DMS53 treated with DMSO at 0.1 percent for 48 hours (cell line): ENCODE measurements at regions not wholly inside any gene's neighbourhood (a gene's known extent, or its start where the extent isn't known, plus 50 kb on each side); places are given as distances from the start of the nearest gene placed in this dataset.
"Not testable (repeated sequence)": the region's sequence is repeated elsewhere in the genome, so short reads cannot be mapped to it uniquely, and the experiment has no call there.

Experiments
- DNase-seq: peaks from one replicate; lab custom pipeline; 2025; ENCODE audit not compliant: unreplicated experiment; lab: John Stamatoyannopoulos, UW

DNA sequence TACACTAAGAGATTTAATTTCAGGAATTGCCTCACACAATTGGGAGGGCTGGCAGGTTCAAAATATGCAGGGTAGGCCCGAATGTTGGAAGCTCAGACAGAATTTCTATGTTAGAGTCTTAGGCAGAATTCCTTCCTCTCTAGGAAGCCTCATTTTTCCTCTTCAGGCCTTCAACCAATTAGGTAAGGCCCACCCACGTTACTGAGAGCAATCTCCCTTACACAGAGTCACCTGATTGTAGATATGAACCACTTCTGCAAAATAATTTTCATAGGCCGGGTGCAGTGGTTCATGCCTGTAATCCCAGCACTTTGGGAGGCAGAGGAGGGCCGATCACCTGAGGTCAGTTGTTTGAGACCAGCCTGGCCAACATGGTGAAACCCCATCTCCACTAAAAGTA is 50.2 kb upstream of the HIVEP1 start:
- DNase-seq = no peak

DNA sequence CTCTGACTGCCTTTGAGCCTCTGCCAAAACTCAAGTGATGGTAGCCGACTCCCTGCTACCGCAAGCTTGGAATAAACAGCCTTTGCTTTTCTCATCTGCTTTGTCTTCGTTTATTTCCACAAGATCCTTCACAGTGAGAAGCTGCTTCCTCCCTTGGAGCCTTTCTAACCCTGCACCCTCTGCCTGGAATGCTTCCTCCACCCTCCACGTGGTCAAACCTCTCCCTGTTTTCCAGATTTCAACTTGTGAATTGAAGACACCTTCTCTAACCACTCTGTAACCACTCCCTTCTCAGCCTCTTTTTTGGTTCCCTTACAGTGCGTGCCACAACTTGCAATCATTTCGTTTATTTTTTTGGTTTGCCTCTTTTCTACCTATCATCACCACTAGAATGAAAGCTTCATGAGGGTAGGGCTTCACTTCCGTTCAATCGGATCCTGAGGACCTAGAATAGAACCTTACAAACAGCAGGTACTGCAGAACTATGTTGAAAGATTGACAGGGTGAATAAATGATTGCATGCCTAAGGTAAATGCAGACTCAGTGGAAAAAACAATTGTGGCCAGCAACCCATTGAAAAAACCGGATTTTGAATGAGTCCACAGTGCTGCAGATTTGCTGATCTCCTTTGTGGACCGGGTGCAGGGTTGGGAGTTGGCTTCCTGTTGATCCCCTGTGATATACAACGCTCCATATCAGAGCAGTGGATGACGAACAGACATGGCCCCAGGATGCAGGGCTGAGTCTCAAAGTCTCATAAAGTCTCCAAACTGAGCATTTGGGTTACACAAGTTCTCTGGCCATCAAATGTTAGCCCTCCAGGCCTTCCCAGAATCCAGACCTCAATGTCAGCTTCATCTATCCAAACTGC is 51.0 kb upstream of the HIVEP1 start:
- no peak for DNase-seq

DNA sequence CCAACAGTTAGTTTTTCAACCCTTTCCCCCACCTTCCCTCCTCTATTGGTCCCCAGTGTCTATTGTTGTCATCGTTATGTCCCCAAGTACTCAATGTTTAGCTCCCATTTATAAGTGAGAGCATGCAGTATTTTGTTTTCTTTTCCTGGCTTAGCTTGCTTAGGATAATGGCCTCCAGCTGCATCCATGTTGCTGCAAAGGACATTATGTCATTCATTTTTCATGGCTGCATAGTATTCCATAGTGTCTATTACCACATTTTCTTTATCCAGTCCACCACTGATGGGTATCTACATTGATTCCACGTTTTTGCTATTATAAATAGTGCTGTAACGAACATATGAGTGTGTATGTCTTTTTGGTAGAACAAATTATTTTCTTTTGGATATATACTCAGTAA is 55.3 kb upstream of the HIVEP1 start:
- DNase-seq = no peak

DNA sequence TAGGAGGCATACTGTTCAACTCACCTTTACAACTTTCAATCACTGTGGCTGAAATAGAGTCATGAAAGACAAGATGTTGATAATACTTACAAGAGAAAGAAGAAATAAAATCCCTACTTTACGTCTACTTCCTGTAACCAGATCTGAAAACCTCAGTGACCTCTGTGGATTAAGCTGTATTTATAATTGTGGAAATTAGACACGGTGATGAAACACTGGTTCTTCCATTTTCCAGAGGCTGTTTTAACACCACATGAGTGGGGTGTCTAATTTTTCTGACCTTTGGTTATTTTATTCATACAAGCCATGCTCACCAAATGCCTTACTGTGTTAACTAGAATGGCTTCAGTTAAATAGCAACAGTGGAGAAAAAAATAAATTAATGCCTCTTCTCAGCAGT is 58.5 kb upstream of the HIVEP1 start:
- no peak for DNase-seq

DNA sequence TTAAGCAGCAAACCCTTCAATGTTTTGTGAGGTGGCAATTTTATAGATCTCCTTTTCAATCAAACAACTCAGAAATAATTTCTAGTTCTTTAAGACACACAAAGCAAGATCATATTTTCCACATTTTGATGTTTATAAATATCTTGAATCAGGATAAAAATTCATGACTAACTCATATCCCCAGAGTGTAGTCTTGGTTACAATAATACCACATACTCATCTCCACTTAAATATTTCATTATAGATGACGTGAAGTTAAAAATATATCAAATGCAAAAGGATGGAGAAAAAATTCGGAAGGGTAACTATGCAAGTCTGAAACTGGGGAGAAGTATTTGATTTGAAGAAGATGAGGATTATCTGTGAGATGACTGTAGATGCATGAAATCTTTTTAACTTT is 59.8 kb upstream of the HIVEP1 start:
- DNase-seq = no peak

DNA sequence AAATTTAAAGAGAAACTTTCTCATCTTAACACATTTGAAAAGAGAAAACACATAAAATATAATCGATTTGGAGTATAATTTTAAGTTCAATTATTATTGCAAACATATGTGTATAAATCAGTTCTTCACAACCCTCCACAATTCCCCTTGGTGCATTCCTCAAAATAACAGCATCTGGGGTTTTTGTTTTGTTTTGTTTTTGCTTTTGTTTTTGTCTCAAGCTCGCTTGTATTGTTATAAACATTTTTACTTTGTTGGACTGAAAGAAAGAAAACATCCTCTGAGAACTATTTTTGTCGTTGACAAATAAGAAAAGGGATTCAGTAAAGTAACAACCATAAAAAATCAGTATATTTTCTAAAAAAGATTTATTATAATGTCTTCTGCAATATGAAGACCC is 60.2 kb upstream of the HIVEP1 start:
- DNase-seq = no peak

DNA sequence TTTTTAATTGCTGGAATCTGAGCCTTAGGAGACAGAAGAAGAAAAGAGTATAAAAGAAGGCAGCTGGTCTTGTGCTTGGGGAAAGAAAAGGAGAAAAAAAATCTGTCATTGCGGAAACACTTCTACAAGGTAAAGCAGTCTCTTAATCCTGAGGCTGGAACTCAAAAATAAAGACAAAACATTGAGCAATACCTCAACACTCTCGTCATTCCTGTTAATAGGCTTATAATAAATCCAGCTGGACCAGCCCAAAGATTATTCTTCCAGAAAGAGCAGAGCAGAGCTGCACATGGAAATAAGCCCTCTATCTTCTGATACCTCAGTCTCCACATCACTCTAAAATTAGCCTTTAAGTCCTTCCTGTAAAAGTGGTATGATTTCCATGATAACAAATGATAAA is 62.0 kb upstream of the HIVEP1 start:
- DNase-seq = no peak

DNA sequence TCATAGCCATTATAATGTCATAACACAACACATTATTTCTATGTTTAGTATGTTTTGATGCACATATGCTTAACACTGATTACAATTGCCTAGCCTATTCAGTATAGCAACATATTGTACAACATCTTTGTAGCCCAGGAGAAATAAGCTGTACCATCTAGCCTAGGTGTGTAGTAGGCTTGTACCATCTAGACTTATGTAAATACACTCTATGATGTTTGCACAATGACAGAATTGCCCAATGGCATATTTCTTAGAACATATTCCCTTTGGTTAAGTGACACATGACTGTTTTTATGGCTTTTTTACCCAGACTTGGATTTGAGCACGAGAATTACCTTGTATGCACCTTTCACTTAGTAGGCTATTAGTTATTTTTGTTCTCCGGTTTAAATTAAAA is 64.5 kb upstream of the HIVEP1 start:
- DNase-seq = no peak

DNA sequence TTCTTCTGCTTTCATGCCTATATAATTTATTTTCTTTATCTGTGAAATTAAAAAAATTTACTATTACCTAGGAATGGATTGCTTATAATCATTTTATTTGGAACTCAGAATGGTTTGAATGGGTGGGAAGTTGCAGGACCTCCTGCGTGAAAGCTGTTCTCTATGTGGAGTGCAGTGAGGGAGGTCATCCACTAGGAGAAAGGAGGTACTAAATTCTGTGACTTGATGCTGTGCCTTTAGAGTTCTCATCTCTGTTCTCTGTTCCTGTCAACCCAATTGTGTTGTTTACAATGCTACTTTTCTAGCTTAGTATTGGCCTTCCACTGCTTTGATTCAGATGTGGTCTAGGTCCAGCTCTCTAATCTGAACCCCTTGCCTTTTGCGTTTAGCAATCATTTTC is 65.0 kb upstream of the HIVEP1 start:
- no peak for DNase-seq

DNA sequence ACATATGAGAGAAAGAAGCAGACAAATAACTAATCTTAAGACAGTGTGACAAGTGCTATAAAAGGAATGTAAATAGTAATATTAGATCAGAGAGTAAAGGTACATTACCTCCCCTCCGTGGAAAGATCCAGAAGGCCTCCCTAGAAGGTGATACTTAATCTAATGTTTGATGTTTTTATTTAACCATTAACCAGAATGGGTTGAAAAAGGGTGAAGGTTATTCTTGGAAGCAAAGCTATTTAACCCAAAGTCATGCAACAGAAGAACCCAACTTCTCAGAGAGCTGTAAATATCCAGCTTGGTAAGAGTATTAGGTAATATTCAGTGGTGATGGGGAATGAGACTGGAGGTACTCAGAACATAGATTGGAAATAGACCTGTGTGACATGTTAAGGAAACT is 68.0 kb upstream of the HIVEP1 start:
- no peak for DNase-seq

DNA sequence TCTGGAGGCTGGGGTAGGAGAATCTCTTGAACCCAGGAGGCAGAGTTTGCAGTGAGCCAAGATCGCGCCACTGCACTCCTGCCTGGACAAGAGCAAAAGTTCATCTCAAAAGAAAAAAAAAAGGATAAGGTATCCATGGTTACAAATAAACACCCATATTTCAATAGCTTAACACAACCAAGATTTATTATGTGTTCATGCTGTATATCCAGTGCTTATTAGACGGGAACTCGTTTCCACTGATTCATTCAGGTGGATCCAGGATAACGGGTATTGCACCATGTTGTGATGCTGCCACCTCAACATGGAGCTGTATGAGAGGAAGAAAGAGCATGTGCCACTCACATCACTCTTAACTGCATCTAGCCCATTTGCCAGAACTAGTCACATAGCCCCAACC is 69.1 kb upstream of the HIVEP1 start:
- DNase-seq = no peak

DNA sequence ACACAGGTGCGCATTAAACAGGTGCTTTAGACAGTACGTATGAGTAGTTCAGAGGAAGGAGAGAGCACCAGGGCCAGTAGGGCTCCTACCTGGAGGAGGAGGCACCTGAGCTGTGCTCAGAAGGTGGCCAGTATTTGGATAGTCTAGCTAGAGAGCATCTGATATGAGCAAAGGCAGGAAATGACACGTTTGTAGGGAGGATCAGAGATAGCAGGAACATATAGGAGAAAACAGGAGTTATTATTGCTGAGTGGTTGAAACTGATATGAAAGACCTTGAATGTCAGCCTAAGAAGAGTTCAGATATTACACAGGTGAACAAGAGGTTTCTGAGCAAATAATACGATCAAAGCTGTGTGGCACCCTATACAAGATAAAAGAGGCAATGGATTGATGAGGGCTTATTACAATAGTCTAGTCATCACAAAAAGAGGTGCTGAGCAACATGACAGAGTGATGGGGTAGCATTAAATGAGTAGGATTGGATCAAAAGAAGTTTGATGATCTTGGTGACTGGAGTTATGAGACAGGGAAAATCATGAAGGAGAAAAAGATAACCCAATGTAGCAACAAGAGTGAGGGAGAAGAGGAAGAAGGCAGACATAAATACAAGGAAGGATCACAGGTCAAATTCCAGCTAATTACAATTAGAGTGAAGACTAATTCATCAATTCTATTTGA is 69.8 kb upstream of the HIVEP1 start:
- no peak for DNase-seq

DNA sequence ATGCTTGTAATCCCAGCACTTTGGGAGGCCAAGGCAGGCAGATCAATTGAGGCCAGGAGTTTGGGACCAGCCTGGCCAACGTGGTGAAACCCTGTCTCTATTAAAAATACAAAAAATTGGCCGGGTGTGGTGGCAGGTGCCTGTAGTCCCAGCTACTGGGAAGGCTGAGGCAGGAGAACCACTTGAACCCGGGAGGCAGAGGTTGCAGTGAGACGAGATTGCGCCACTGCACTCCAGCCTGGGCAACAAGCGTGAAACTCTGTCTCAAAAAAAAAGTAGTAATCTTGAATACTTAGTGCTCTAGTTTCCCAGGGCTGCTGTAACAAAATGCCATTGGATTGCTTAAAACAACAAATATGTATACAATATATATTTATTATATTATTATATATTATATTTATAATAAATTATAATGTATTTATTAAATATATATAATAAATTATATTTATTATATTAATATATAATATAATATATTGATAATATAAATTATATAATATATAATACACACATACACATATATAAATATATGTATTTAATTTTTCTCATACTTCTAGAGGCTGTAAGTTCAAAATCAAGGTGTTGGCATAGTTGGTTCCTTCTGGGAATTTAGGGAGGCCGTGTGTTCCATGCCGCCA is 71.5 kb upstream of the HIVEP1 start:
- not testable (repeated sequence) for DNase-seq

DNA sequence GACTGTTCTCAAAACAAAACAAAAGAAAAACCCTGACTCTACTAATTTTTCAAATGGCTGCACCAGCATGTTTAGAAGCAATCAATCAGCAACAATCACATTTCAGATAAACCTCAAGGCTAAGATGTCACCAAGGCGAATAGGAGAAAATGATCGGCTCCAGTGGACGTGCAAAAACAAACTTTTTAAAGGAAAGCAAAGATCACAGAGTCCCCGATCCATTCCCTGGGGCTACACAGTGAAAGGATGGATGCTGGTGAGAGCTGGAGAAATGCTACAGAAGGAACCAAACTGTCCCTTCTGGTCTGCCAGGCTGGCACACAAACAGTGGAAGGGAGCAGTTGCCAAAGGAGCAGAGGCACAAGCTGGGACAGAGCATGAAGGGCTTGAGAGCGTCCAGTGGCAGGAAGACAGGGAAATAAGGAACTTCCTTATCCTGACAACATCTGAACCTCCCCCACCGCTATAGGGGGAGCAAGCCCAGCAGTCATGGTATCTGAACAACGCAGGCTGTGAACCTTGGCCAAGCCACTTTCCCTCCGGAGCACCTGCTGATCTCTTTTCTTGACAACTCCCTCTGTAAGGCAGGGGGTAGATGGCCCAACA is 73.7 kb upstream of the HIVEP1 start:
- DNase-seq = no peak

DNA sequence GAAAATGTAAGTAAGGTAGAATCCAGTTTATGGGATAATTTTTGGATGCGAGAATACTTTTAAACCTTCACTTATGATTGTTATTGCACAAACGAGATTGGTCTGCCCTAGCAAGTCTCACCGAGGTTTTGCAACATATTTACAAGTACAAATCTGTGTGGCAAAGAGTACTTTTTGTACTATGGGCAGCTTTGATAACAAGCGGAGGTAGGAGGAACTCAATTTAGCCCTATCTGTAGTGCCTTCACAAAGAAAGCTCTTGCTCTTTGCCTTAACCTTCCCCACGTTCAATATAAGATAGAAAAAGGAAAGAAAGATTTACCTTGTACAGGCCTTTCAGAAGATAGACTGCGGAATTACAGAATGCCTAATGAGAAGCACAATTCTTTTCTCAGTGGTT is 77.5 kb upstream of the HIVEP1 start:
- no peak for DNase-seq

DNA sequence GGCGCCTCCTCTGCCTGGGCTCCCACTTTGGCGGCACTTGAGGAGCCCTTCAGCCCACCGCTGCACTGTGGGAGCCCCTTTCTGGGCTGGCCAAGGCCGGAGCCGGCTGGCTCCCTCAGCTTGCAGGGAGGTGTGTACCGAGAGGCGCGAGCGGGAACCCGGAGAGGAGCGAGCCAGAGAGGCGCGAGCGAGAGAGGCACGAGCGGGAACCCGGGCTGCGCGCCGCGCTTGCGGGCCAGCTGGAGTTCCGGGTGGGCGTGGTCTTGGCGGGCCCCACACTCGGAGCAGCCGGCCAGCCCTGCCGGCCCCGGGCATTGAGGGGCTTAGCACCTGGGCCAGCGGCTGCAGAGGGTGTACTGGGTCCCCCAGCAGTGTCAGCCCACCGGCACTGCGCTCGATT is 79.2 kb upstream of the HIVEP1 start:
- not testable (repeated sequence) for DNase-seq

DNA sequence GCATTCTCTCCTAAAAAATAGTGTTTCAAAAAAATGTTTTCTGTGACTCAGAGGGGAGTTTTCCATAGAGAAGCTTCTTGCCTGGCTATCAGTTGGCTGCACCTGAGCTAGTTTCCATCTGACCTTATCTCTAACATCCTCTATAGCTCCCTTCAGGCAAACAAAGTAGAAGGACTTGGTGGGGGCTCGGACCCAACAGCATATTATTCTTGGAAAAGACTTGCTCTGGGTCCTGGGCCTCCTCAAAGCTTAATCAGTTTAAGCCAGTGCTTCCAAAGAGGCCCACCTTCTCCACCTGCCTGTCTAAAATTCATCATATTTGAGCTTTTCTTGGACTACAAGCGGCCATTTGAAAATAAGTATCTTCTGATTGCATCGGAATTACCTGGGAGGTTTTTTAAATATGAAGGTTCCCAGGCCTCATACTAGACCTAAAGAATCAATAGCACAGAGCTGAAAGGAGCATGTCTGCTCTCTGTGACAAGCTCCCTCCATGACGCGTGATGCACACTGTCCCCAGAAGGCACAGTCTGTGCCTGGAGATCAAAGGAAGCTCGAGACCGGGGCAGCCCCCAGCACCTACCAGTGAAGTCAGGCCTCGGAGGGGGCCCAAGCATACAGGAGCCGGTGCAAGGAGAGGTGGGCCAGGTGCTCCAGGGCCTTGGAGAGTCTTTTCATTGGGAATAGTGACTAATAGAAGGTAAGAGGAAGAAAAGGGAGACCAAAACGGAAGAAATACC is 80.6 kb upstream of the HIVEP1 start:
- no peak for DNase-seq

DNA sequence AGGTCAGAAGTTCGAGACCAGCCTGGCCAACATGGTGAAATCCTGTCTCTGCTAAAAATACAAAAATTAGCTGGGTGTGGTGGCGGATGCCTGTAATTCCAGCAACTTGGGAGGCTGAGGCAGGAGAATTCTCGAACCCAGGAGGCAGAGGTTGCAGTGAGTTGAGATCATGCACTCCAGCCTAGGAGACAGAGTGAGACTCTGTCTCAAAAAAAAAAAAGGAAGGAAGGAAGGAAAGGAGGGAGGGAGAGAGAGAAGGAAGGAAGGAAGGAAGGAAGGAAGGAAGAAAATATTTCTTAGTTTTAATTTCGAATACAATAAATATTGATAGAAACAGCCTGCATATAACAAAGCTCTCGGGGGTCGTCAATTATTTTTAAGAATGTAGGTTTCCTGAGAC is 81.3 kb upstream of the HIVEP1 start:
- DNase-seq = not testable (repeated sequence)

DNA sequence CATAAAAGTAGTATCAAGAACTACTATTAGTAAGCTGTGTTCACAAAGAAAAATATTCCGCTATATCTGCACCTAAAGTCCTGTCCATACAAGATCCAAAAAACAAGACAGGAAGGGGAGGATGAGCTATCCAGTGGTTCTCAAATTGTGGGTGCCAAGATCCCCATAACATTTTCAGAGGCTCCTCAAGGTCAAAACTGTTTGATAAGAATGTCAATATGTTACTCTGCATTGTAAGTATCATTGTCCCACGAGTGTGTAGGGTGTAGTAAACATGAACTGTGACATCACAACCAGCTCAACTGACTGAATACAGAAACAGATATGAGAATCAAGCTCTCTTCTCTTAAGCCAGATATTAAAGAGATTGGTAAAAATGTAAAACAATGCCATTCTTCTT is 81.9 kb upstream of the HIVEP1 start:
- no peak for DNase-seq

DNA sequence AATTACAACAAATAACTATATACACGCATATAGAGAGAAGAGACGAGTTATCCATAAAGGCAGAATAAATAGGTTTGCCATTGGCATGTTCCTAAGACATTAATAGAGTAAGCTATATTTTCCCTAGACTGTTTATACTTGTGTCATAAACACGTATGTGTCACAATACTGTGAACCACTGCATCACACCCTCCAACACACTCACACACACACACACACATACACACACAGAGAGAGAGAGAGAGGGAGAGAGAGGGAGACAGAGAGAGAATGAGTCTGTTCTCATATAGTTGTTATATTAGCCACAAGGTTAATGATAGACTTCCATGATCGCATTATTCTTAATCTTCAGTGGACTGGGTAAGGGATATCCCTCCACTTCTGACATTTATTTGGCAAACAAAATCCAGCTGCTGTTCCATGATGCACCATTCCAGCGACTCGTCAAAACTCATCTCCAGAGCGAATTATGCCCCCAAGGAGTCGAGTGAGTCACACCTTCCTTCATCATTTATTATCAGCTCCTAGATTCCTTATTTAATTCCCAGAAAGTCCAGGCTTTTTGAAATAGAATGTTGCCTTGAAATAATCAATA is 82.8 kb upstream of the HIVEP1 start:
- DNase-seq = no peak
